AG04450 (cell line): ENCODE measurements at regions not wholly inside any gene's neighbourhood (a gene's known extent, or its start where the extent isn't known, plus 50 kb on each side); places are given as distances from the start of the nearest gene placed in this dataset.
A peak's percentile ranks its signal among the peaks of the same experiment; 100 is the strongest.

Experiments used
- CTCF ChIA-PET: fragments of 300-600, 350-600 bp; formaldehyde crosslinking; extraction: SDS; loops from one replicate; lab custom pipeline; 2022; ENCODE audit warnings: antibody characterized with exemption, inconsistent platforms; lab: Charles Lee
- POLR2A ChIA-PET: fragments of 350-600 bp; formaldehyde crosslinking; extraction: SDS; loops from one replicate; lab custom pipeline; 2021; ENCODE audit warnings: antibody characterized with exemption, inconsistent platforms; lab: Yijun Ruan, JAX
- DNase-seq: peaks from one replicate; pipeline ENCODE4 v3.0.0-alpha.2; 2011; ENCODE audit warnings: low read depth, low spot score
- H3K27ac ChIP-seq: one replicate; pipeline ENCODE4 v1.5.1; 2012; ENCODE audit warnings: low read depth, low read length, control low read depth
- H3K27me3 ChIP-seq: one replicate; pipeline ENCODE4 v1.6.0; 2012; ENCODE audit warnings: low read length; ENCODE audit not compliant: control insufficient read depth, insufficient read depth
- H3K4me3 ChIP-seq: 2 replicates; pipeline ENCODE4 v1.5.1; 2011; ENCODE audit warnings: mild to moderate bottlenecking, low read depth, low read length, control low read depth
- H3K9me3 ChIP-seq: 2 replicates; pipeline ENCODE4 v1.5.1; 2012; ENCODE audit warnings: low read length; ENCODE audit not compliant: control insufficient read depth, insufficient read depth
- CTCF ChIP-seq: IDR thresholded peaks from 2 replicates; pipeline ENCODE4 v1.5.1; 2011; ENCODE audit warnings: low read depth, low read length, control low read depth, inconsistent platforms

GRCh38 chr2:150174056-150174805, 313.2 kb downstream of the RND3 start:
- DNase-seq = no peak
- POLR2A ChIA-PET = no interaction called here
- Histone ChIP-seq H3K4me3 (no peak overlapping the region), H3K27me3 (no peaks in the 10 kb centered on the region), H3K27ac (no peak overlapping the region), H3K9me3 (peaks cover 7% of the 10 kb centered on the region; the same call in 1 of the 2 replicates)
- CTCF ChIA-PET = no interaction called here
- no peak for TF ChIP-seq CTCF

- ChIA-PET CTCF (no interaction called here), POLR2A (no interaction called here)
- no peaks in the 10 kb centered on the region for H3K27me3 ChIP-seq
These were observed 316.4 kb downstream of the RND3 start for GRCh38 chr2:150171065-150171548.

GRCh38 chr2:150169237-150169629, 318.2 kb downstream of the RND3 start:
- H3K9me3 ChIP-seq = peaks cover 7% of the 10 kb centered on the region; the same call in 1 of the 2 replicates
- H3K27me3 ChIP-seq = no peaks in the 10 kb centered on the region
- CTCF ChIA-PET = no interaction called here
- POLR2A ChIA-PET = no interaction called here
- H3K27ac ChIP-seq = no peak overlapping the region
- H3K4me3 ChIP-seq = no peak overlapping the region
- no peak for TF ChIP-seq CTCF
- no peak for DNase-seq

More at GRCh38 chr2:150171065-150171548, 316.4 kb downstream of the RND3 start:
- Histone ChIP-seq H3K4me3 (no peak overlapping the region), H3K27ac (no peak overlapping the region), H3K9me3 (peaks cover 7% of the 10 kb centered on the region; the same call in 1 of the 2 replicates)
- TF ChIP-seq CTCF = no peak
- DNase-seq = no peak

DNA sequence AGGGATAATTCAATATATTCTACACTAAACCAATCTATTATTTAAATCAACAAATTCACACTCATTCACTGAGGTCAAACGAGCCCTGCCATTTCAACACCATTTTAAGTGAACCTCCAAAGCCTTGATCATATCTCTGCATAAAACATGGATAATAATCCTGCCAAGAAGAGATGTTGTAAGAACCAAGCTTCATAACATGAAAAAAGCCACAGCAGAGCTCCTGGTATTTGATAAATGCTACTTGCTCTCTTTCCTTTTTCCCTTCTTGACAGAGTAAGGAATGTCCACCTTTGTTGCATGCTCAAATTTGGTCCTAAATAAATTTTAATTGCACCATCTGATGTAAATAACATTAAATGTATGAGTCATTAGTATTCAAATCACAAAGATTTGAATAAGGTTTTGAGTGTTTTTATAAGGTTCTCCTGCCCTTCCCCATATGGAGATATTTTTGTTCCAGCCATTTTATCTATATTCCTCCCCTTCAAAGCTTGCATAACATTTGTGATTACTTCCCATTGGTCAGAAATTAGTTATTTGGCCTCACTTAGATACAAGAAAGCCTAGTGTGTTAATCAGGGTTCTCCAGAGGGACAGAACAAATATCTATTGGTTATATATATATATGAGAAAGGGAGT, 318.8 kb downstream of the RND3 start:
- no peak for DNase-seq
- Histone ChIP-seq H3K4me3 (no peak overlapping the region), H3K27ac (no peak overlapping the region), H3K9me3 (peaks cover 7% of the 10 kb centered on the region; the same call in 1 of the 2 replicates), H3K27me3 (no peaks in the 10 kb centered on the region)
- CTCF ChIA-PET = no interaction called here
- TF ChIP-seq CTCF = no peak
- POLR2A ChIA-PET = no interaction called here

- 0 out of 2 replicates have a peak, but pooled peaks have one; percentile 2 for TF ChIP-seq CTCF
- H3K27ac ChIP-seq = no peak overlapping the region
- H3K4me3 ChIP-seq = no peak overlapping the region
- POLR2A ChIA-PET = no interaction called here
- CTCF ChIA-PET = no interaction called here
- no peak for DNase-seq
- H3K9me3 ChIP-seq = peaks cover 7% of the 10 kb centered on the region; the same call in 1 of the 2 replicates
- no peaks in the 10 kb centered on the region for H3K27me3 ChIP-seq
These were observed 319.8 kb downstream of the RND3 start for GRCh38 chr2:150167711-150168110.
